Kidney (tissue), 13 donors: ENCODE measurements at regions not wholly inside any gene's neighbourhood (a gene's known extent, or its start where the extent isn't known, plus 50 kb on each side); places are given as distances from the start of the nearest gene placed in this dataset.

Source experiments
- DNase-seq, 5 donors: peaks; one replicate each; pipeline ENCODE4 v3.0.0-alpha.2; 2013 to 2020
- FAIRE-seq: peaks from 2 replicates; lab custom pipeline; 2012; peaks lifted over from hg19 to GRCh38; lab: Jason Lieb, UNC
- H3K27ac ChIP-seq, 2 donors: one replicate each; pipeline ENCODE4 v1.7.0; 2013; ENCODE audit warnings: low read depth in 2 of 2, low read length in 2 of 2, inconsistent platforms in 1 of 2
- H3K27me3 ChIP-seq: one replicate; pipeline ENCODE4 v1.7.1; 2013; ENCODE audit warnings: low read length, inconsistent platforms; ENCODE audit not compliant: control insufficient read depth, insufficient read depth
- H3K36me3 ChIP-seq, 3 donors: one replicate each; pipeline versions ENCODE4 v1.7.0 to v1.7.1; 2013; ENCODE audit warnings: low read length in 3 of 3, control low read depth in 1 of 3, inconsistent platforms in 1 of 3; ENCODE audit not compliant: insufficient read depth in 3 of 3, control insufficient read depth in 2 of 3
- H3K4me1 ChIP-seq, 3 donors: one replicate each; pipeline versions ENCODE4 v1.7.0 to v1.7.1; 2013; ENCODE audit warnings: low read length in 3 of 3, inconsistent platforms in 1 of 3, low read depth in 1 of 3; ENCODE audit not compliant: control insufficient read depth in 2 of 3, insufficient read depth in 2 of 3
- H3K4me3 ChIP-seq, 3 donors: one replicate each; pipeline versions ENCODE4 v1.7.0 to v1.8.1; 2013; ENCODE audit warnings: low read length in 3 of 3, control low read depth in 1 of 3, inconsistent platforms in 1 of 3
- H3K9ac ChIP-seq, 3 donors: one replicate each; pipeline versions ENCODE4 v1.7.0 to v1.7.1; 2013; ENCODE audit warnings: low read length in 3 of 3, control low read depth in 1 of 3, inconsistent platforms in 1 of 3
- H3K9me3 ChIP-seq, 3 donors: one replicate each; pipeline versions ENCODE4 v1.7.0 to v1.7.1; 2013; ENCODE audit warnings: low read length in 3 of 3, control low read depth in 1 of 3, inconsistent platforms in 1 of 3; ENCODE audit not compliant: control insufficient read depth in 2 of 3, insufficient read depth in 1 of 3
- intact Hi-C: fragments of 100-400 bp; cut with DNase I; formaldehyde crosslinking; loops from one replicate; pipeline ENCODE4 v1.11.1; 2022
- TF ChIP-seq, protein P1 (sequence below): IDR thresholded peaks from 3 replicates; pipeline ENCODE4 v1.5.1; 2012; ENCODE audit warnings: mild to moderate bottlenecking, moderate library complexity, borderline replicate concordance; ENCODE audit not compliant: insufficient read depth; ENCODE audit errors: extremely low read depth
- donor health status: control.
- donor health status: control.
- donor health status: control.
- donor health status: control.
- donor health status: control.
- donor health status: DM: yes; HTN: yes; CAD: no.
- donor health status: Normal renal cell carcinoma (clear cell type).

DNA sequence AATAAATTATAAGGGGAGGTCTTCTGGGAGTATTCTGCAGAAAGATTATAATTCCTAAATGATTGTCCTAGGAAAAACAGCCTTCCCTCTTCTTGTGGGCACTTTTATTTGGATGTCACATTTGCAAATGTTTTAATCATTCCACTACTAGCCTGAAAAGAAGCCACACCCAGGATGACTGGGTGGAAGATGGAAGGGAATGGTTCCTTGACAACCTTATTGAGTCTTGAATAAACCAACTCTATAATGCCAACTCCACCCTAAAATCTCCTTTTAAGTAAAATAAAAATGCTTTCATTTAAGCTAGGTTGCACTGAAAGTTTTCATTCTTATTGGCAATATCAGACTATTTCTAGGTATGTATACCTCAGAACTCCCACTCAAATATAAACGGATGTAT, 494.6 kb downstream of the RFC3 start:
- TF ChIP-seq, protein P1, sequence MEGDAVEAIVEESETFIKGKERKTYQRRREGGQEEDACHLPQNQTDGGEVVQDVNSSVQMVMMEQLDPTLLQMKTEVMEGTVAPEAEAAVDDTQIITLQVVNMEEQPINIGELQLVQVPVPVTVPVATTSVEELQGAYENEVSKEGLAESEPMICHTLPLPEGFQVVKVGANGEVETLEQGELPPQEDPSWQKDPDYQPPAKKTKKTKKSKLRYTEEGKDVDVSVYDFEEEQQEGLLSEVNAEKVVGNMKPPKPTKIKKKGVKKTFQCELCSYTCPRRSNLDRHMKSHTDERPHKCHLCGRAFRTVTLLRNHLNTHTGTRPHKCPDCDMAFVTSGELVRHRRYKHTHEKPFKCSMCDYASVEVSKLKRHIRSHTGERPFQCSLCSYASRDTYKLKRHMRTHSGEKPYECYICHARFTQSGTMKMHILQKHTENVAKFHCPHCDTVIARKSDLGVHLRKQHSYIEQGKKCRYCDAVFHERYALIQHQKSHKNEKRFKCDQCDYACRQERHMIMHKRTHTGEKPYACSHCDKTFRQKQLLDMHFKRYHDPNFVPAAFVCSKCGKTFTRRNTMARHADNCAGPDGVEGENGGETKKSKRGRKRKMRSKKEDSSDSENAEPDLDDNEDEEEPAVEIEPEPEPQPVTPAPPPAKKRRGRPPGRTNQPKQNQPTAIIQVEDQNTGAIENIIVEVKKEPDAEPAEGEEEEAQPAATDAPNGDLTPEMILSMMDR: no peak

DNA sequence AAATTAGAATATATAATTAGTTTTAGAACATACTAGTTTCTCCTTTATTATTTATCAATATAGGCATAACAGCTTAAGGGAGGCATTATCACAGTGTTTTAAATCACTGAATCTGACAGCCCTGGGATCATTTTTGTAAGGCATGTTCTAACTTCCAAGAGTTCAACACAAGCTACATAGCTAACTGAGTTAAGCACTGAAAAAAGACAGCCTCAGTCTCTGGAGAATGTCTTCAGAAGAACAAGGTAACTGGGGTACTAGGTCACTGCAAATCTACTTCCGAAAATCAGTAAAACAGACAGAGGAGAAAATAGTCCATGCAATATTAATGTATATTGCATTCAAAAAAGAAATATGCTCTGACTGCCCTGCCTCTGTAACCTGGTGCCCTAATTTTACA, 502.1 kb downstream of the RFC3 start:
- H3K36me3 ChIP-seq: no peaks in the 10 kb centered on the region
- no peak for FAIRE-seq

More for the DNA sequence above, 494.6 kb downstream of the RFC3 start:
- H3K27me3 ChIP-seq: no peaks in the 10 kb centered on the region
- no peaks in the 10 kb centered on the region for H3K36me3 ChIP-seq
- DNase-seq (no peak), FAIRE-seq (no peak)
- H3K9me3 ChIP-seq: no peaks in the 10 kb centered on the region
- no peak overlapping the region for H3K9ac ChIP-seq
- no peak overlapping the region for H3K27ac ChIP-seq
- H3K4me1 ChIP-seq: no peaks in the 10 kb centered on the region
- no peak overlapping the region for H3K4me3 ChIP-seq
- intact Hi-C loops: no loop called here

DNA sequence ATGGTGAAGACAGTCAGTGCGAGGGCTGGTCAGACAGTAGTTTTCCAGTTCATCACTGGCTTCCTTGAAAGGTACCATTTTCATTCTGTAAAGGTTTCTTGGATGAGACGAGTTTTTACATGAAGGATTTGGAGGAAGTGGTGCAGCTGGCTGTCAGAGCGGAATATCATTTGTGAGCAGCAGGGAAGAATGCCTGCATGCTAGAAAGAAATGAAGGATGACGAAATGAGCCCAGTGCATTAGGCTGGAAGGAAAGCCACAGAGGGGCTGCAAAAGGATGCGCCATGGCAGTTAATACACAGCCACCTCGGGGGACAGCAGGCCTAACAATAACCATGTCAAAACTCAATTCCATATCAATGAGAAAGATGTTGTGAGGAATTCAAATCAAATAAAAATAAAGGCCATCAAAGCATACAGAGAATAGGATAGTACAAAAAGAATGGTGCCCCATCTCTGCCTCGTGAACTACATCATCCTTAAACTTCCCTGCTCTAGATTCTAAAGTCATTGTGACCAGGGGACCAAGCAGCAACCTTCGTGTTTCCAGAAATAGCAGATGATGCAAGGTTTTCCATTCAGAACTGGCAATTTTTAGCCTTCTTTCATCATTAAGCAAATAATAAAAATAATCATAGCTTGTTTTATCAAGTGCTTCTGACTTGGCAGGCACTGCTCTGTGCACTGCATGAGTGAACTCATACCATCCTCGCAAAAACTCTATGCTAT, 504.2 kb downstream of the RFC3 start:
- Histone ChIP-seq H3K9ac (no peak overlapping the region), H3K27ac (no peak overlapping the region), H3K4me3 (no peak overlapping the region), H3K27me3 (no peaks in the 10 kb centered on the region), H3K36me3 (no peaks in the 10 kb centered on the region), H3K9me3 (no peaks in the 10 kb centered on the region), H3K4me1 (no peaks in the 10 kb centered on the region)
- intact Hi-C loops: no loop called here
- DNase-seq (no peak), FAIRE-seq (no peak)
- TF ChIP-seq, protein P1: no peak

More for the DNA sequence above, 502.1 kb downstream of the RFC3 start:
- H3K27me3 ChIP-seq: no peaks in the 10 kb centered on the region
- H3K4me1 ChIP-seq: no peaks in the 10 kb centered on the region
- H3K4me3 ChIP-seq: no peak overlapping the region
- no peaks in the 10 kb centered on the region for H3K9me3 ChIP-seq
- no peak overlapping the region for H3K9ac ChIP-seq
- TF ChIP-seq, protein P1: no peak
- no peak for DNase-seq
- intact Hi-C loops: no loop called here
- H3K27ac ChIP-seq: no peak overlapping the region

DNA sequence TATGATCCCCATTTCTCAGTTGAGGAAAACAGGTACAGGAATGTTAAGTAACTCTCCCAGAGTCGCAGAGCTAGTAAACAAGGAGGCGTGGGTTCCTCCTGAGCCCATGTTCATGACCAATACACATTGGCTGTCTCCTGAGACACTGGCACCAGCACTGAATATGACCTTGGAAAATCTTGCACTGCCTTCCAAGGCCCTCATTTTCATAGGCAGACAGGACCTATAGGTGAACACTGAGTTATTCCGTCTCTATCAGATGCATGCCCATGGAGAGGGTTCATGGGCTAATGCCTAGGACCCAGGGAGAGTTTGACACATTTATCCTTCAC, 504.8 kb downstream of the RFC3 start:
- Histone ChIP-seq H3K27me3 (no peaks in the 10 kb centered on the region), H3K27ac (no peak overlapping the region), H3K9ac (no peak overlapping the region), H3K9me3 (no peaks in the 10 kb centered on the region), H3K4me3 (no peak overlapping the region), H3K36me3 (no peaks in the 10 kb centered on the region), H3K4me1 (no peaks in the 10 kb centered on the region)
- no peak for FAIRE-seq
- TF ChIP-seq, protein P1: no peak
- DNase-seq: no peak
- intact Hi-C loops: no loop called here
